GM23338 (cell line): ENCODE measurements at regions not wholly inside any gene's neighbourhood (a gene's known extent, or its start where the extent isn't known, plus 50 kb on each side); places are given as distances from the start of the nearest gene placed in this dataset.
A peak's percentile ranks its signal among the peaks of the same experiment; 100 is the strongest.

Experiments
- ATAC-seq: fragments of 200-7000 bp; cut with Tn5 transposase; 3 replicates; pipeline ENCODE4 v1.9.1; 2020
- DNase-seq: peaks from one replicate; pipeline ENCODE4 v3.0.0-alpha.2; 2015; ENCODE audit warnings: low spot score
- H2AFZ ChIP-seq: fragments of 200-600 bp; sonication (generic); 2 replicates; pipeline ENCODE4 v1.8.0; 2016; ENCODE audit warnings: antibody characterized with exemption, mild to moderate bottlenecking, moderate library complexity
- H3F3A ChIP-seq: fragments of 200-600 bp; sonication (generic); replicated peaks from 2 replicates; pipeline ENCODE4 v1.8.0; 2017; ENCODE audit warnings: antibody characterized with exemption, mixed run types, low read depth
- H3K27ac ChIP-seq: fragments of 200-600 bp; sonication (generic); 2 replicates; pipeline ENCODE4 v1.6.1; 2016; ENCODE audit warnings: low read depth
- H3K27me3 ChIP-seq: fragments of 200-600 bp; sonication (generic); 2 replicates; pipeline ENCODE4 v1.8.0; 2016; ENCODE audit warnings: mild to moderate bottlenecking, mixed run types, moderate library complexity; ENCODE audit not compliant: insufficient read depth
- H3K36me3 ChIP-seq: fragments of 200-600 bp; sonication (generic); 2 replicates; pipeline ENCODE4 v1.8.0; 2016; ENCODE audit warnings: mild to moderate bottlenecking; ENCODE audit not compliant: insufficient read depth
- H3K4me1 ChIP-seq: fragments of 200-600 bp; sonication (generic); 2 replicates; pipeline ENCODE4 v1.8.0; 2016; ENCODE audit warnings: mild to moderate bottlenecking, moderate library complexity; ENCODE audit not compliant: insufficient read depth
- H3K4me2 ChIP-seq: fragments of 200-600 bp; sonication (generic); 2 replicates; pipeline ENCODE4 v1.7.1; 2017; ENCODE audit warnings: mixed run types
- H3K4me3 ChIP-seq: fragments of 200-600 bp; sonication (generic); 2 replicates; pipeline ENCODE4 v1.6.1; 2016; ENCODE audit warnings: mixed run types
- H3K79me2 ChIP-seq: fragments of 200-600 bp; sonication (generic); replicated peaks from 2 replicates; pipeline ENCODE4 v1.8.0; 2017; ENCODE audit warnings: mild to moderate bottlenecking; ENCODE audit not compliant: insufficient read depth
- H3K9me2 ChIP-seq: fragments of 200-600 bp; sonication (generic); 2 replicates; pipeline ENCODE4 v1.8.0; 2017; ENCODE audit not compliant: insufficient read depth
- H4K20me1 ChIP-seq: fragments of 200-600 bp; sonication (generic); replicated peaks from 2 replicates; pipeline ENCODE4 v1.8.0; 2017; ENCODE audit warnings: mild to moderate bottlenecking; ENCODE audit not compliant: insufficient read depth
- H3K27ac Mint-ChIP-seq: 2 replicates; pipeline ENCODE4 v1.8.0; 2020; ENCODE audit warnings: inconsistent platforms, mild to moderate bottlenecking, moderate library complexity, mixed read lengths
- H3K27me3 Mint-ChIP-seq: 3 replicates; pipeline ENCODE4 v1.8.0; 2022; ENCODE audit warnings: low read depth, mild to moderate bottlenecking, moderate library complexity, mixed read lengths, inconsistent platforms; ENCODE audit not compliant: insufficient read depth, poor library complexity
- H3K36me3 Mint-ChIP-seq: 3 replicates; pipeline ENCODE4 v1.8.0; 2021; ENCODE audit warnings: low read depth, mild to moderate bottlenecking, inconsistent platforms, moderate library complexity, mixed read lengths
- H3K4me1 Mint-ChIP-seq: 3 replicates; pipeline ENCODE4 v1.8.0; 2020; ENCODE audit warnings: mild to moderate bottlenecking, inconsistent platforms, mixed read lengths
- H3K4me3 Mint-ChIP-seq: 3 replicates; pipeline ENCODE4 v1.8.0; 2021; ENCODE audit warnings: moderate library complexity, mild to moderate bottlenecking, inconsistent platforms, mixed read lengths
- H3K9me3 Mint-ChIP-seq: 3 replicates; pipeline ENCODE4 v1.8.0; 2020; ENCODE audit warnings: moderate library complexity, mild to moderate bottlenecking, inconsistent platforms, mixed read lengths
- CREB1 ChIP-seq: fragments of 250-450 bp; sonication (Bioruptor Pico); IDR thresholded peaks from 2 replicates; pipeline ENCODE4 v1.5.0; 2020; ENCODE audit warnings: low read depth, mild to moderate bottlenecking, moderate library complexity
- ETS1 ChIP-seq: IDR thresholded peaks from 2 replicates; pipeline ENCODE4 v1.6.1; 2016; ENCODE audit warnings: antibody characterized with exemption
- EZH2 ChIP-seq: fragments of 200-600 bp; sonication (generic); IDR thresholded peaks from one replicate; pipeline ENCODE4 v1.8.0; 2017; ENCODE audit warnings: antibody characterized with exemption, mild to moderate bottlenecking, low read depth; ENCODE audit not compliant: unreplicated experiment
- EZH2phosphoT487 ChIP-seq: fragments of 200-600 bp; sonication (generic); IDR thresholded peaks from one replicate; pipeline ENCODE4 v1.8.1; 2018; ENCODE audit warnings: antibody characterized with exemption; ENCODE audit not compliant: unreplicated experiment
- JUNB ChIP-seq: IDR thresholded peaks from one replicate; pipeline ENCODE4 v1.6.1; 2016; ENCODE audit warnings: antibody characterized with exemption; ENCODE audit not compliant: unreplicated experiment
- POLR2AphosphoS5 ChIP-seq: IDR thresholded peaks from 2 replicates; pipeline ENCODE4 v1.6.1; 2016; ENCODE audit warnings: antibody characterized with exemption, low read depth
- STAT1 ChIP-seq: IDR thresholded peaks from one replicate; pipeline ENCODE4 v1.6.1; 2016; ENCODE audit warnings: antibody characterized with exemption; ENCODE audit not compliant: unreplicated experiment
- ZNF331 ChIP-seq: fragments of 250-450 bp; sonication (Bioruptor Pico); IDR thresholded peaks from 2 replicates; pipeline ENCODE4 v1.5.0; 2020; ENCODE audit warnings: low read depth, mild to moderate bottlenecking, moderate library complexity
- ZNF462 ChIP-seq: fragments of 250-450 bp; sonication (Bioruptor Pico); IDR thresholded peaks from 2 replicates; pipeline ENCODE4 v1.5.0; 2020; ENCODE audit warnings: mild to moderate bottlenecking, moderate library complexity
- TF ChIP-seq, protein P1 (sequence below): IDR thresholded peaks from one replicate; pipeline ENCODE4 v1.6.1; 2018; ENCODE audit warnings: antibody characterized with exemption; ENCODE audit not compliant: unreplicated experiment

GRCh38 chr10:9243941-9244411, 1189.5 kb downstream of the GATA3 start:
- no peaks in the 10 kb centered on the region for H4K20me1 ChIP-seq
- DNase-seq (no peak), ATAC-seq (no peak)
- H3K27ac ChIP-seq: no peak overlapping the region
- H3K27ac Mint-ChIP-seq: no peak overlapping the region; the same call in 1 of the 2 replicates
- peaks cover 5% of the 10 kb centered on the region for H3K27me3 Mint-ChIP-seq
- H3F3A ChIP-seq: no peaks in the 10 kb centered on the region
- H3K36me3 Mint-ChIP-seq: no peaks in the 10 kb centered on the region
- H3K4me3 Mint-ChIP-seq: no peak overlapping the region
- no peak overlapping the region for H3K4me3 ChIP-seq
- H3K27me3 ChIP-seq: no peaks in the 10 kb centered on the region
- no peaks in the 10 kb centered on the region for H3K9me3 Mint-ChIP-seq
- TF ChIP-seq ETS1 (no peak), POLR2AphosphoS5 (no peak)
- H3K79me2 ChIP-seq: no peaks in the 10 kb centered on the region
- peak overlapping the region; percentile 72; the same call in 1 of the 2 replicates for H2AFZ ChIP-seq
- no peaks in the 10 kb centered on the region for H3K4me1 ChIP-seq
- no peaks in the 10 kb centered on the region for H3K9me2 ChIP-seq
- H3K36me3 ChIP-seq: no peaks in the 10 kb centered on the region
- 0 out of 3 replicates have a peak, but pooled peaks cover 3% of the 10 kb centered on the region for H3K4me1 Mint-ChIP-seq
- no peak overlapping the region for H3K4me2 ChIP-seq

DNA sequence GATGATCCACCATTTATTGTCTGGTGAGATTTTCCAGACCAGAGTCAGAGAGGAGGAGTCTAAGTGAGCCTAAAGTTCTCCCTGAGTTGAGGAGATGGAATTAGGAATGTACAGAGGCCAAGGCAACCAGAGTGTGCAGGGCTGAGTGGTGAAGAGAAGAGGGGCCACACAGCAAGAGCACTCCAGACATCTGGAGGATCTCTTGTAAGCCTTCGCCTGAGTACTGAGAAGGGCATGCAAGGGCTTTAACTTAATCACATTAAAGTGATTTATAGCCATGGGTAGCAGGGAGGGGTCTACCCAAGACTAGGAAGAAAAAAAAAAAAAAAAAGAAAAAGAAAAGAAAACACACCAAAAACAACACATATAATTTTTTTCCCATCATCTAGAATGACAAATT, 1190.4 kb downstream of the GATA3 start:
- no peak overlapping the region for H2AFZ ChIP-seq
- peaks cover 5% of the 10 kb centered on the region for H3K27me3 Mint-ChIP-seq
- DNase-seq (no peak), ATAC-seq (no peak)
- H3K4me1 Mint-ChIP-seq: 0 out of 3 replicates have a peak, but pooled peaks cover 3% of the 10 kb centered on the region
- no peaks in the 10 kb centered on the region for H3K79me2 ChIP-seq
- H3K36me3 ChIP-seq: no peaks in the 10 kb centered on the region
- H3F3A ChIP-seq: no peaks in the 10 kb centered on the region
- H3K9me2 ChIP-seq: no peaks in the 10 kb centered on the region
- H3K4me3 Mint-ChIP-seq: no peak overlapping the region
- H3K36me3 Mint-ChIP-seq: no peaks in the 10 kb centered on the region
- H3K4me1 ChIP-seq: no peaks in the 10 kb centered on the region
- no peak overlapping the region for H3K4me3 ChIP-seq
- H3K9me3 Mint-ChIP-seq: no peaks in the 10 kb centered on the region; the same call in 2 of the 3 replicates
- H3K27ac Mint-ChIP-seq: no peak overlapping the region
- no peak overlapping the region for H3K27ac ChIP-seq
- H3K27me3 ChIP-seq: no peaks in the 10 kb centered on the region
- no peak overlapping the region for H3K4me2 ChIP-seq
- no peaks in the 10 kb centered on the region for H4K20me1 ChIP-seq
- TF ChIP-seq ETS1: no peak
- no peak for TF ChIP-seq CREB1 (CRISPR knock-in tag)
- TF ChIP-seq ZNF462 (CRISPR knock-in tag): no peak
- no peak for TF ChIP-seq EZH2
- no peak for TF ChIP-seq STAT1
- no peak for TF ChIP-seq ZNF331 (CRISPR knock-in tag)
- TF ChIP-seq EZH2phosphoT487: no peak
- TF ChIP-seq, protein P1, sequence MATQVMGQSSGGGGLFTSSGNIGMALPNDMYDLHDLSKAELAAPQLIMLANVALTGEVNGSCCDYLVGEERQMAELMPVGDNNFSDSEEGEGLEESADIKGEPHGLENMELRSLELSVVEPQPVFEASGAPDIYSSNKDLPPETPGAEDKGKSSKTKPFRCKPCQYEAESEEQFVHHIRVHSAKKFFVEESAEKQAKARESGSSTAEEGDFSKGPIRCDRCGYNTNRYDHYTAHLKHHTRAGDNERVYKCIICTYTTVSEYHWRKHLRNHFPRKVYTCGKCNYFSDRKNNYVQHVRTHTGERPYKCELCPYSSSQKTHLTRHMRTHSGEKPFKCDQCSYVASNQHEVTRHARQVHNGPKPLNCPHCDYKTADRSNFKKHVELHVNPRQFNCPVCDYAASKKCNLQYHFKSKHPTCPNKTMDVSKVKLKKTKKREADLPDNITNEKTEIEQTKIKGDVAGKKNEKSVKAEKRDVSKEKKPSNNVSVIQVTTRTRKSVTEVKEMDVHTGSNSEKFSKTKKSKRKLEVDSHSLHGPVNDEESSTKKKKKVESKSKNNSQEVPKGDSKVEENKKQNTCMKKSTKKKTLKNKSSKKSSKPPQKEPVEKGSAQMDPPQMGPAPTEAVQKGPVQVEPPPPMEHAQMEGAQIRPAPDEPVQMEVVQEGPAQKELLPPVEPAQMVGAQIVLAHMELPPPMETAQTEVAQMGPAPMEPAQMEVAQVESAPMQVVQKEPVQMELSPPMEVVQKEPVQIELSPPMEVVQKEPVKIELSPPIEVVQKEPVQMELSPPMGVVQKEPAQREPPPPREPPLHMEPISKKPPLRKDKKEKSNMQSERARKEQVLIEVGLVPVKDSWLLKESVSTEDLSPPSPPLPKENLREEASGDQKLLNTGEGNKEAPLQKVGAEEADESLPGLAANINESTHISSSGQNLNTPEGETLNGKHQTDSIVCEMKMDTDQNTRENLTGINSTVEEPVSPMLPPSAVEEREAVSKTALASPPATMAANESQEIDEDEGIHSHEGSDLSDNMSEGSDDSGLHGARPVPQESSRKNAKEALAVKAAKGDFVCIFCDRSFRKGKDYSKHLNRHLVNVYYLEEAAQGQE: no peak
- TF ChIP-seq JUNB: no peak
